Uterus (tissue), 3 donors: ENCODE measurements at regions not wholly inside any gene's neighbourhood (a gene's known extent, or its start where the extent isn't known, plus 50 kb on each side); places are given as distances from the start of the nearest gene placed in this dataset.

Experiments used
- DNase-seq, 2 donors: peaks; one replicate each; pipeline ENCODE4 v3.0.0-alpha.2; 2019 to 2020
- H3K27ac ChIP-seq, 2 donors: fragments of 200-600 bp; sonication (generic); 1 replicate in 1 of 2; 2 replicates in 1 of 2; pipeline ENCODE4 v1.5.1; 2016 to 2018
- H3K27me3 ChIP-seq, 2 donors: fragments of 200-600 bp; sonication (generic); one replicate each; pipeline ENCODE4 v1.5.1; 2018 to 2019; ENCODE audit warnings: control low read depth in 1 of 2
- H3K36me3 ChIP-seq, 2 donors: fragments of 200-600 bp; sonication (generic); one replicate each; pipeline ENCODE4 v1.5.1; 2019; ENCODE audit warnings: control low read depth in 1 of 2
- H3K4me1 ChIP-seq, 2 donors: fragments of 200-600 bp; sonication (generic); one replicate each; pipeline ENCODE4 v1.5.1; 2018 to 2019; ENCODE audit warnings: control low read depth in 1 of 2
- H3K4me3 ChIP-seq, 2 donors: fragments of 200-600 bp; sonication (generic); 1 replicate in 1 of 2; 2 replicates in 1 of 2; pipeline ENCODE4 v1.5.1; 2018 to 2019; ENCODE audit warnings: mild to moderate bottlenecking in 1 of 2
- H3K9me3 ChIP-seq, 2 donors: fragments of 200-600 bp; sonication (generic); one replicate each; pipeline ENCODE4 v1.5.1; 2019; ENCODE audit warnings: control low read depth in 1 of 2
- CTCF ChIP-seq, 4 experiments: fragments of 200-600 bp in 2 of 4; fragments of 450-650 bp in 2 of 4; sonication (generic) in 2 of 4; IDR thresholded peaks; one replicate each; pipeline ENCODE4 v1.5.1; 2016 to 2019; ENCODE audit warnings: antibody characterized with exemption in 4 of 4, mild to moderate bottlenecking in 2 of 4, moderate library complexity in 1 of 4
- POLR2A ChIP-seq, 2 donors: fragments of 450-650 bp; IDR thresholded peaks; one replicate each; pipeline ENCODE4 v1.6.1; 2016; ENCODE audit warnings: antibody characterized with exemption in 2 of 2, mild to moderate bottlenecking in 1 of 2, moderate library complexity in 1 of 2
- intact Hi-C: fragments of 100-400 bp; cut with DNase I; formaldehyde crosslinking; loops from one replicate; pipeline ENCODE4 v1.15.1; 2023; ENCODE audit warnings: low total_unique reads
- donor health status: DM: yes; HTN: yes; CAD: no.

DNA sequence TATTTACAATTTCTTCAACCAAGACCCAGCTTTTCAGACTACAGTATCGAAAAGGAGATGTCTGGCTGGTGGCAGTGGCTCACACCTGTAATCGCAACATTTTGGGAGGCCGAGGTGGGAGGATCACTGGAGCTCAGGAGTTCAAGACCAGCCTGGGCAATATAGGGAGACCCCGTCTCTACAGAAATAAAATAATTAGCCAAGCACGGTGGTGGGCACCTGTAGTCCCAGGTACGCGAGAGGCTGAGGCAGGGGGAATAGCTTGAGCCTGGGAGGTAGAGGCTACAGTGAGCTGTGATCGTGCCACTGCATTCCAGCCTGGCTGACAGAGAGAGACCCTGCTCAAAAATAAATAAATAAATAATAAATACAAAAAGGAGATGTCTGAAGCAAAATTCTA, 530.5 kb downstream of the BCL11B start:
- Histone ChIP-seq H3K27me3 (no peaks in the 10 kb centered on the region), H3K4me3 (no peak overlapping the region), H3K36me3 (no peaks in the 10 kb centered on the region), H3K27ac (no peak overlapping the region), H3K9me3 (no peaks in the 10 kb centered on the region), H3K4me1 (no peaks in the 10 kb centered on the region)
- no peak for DNase-seq
- TF ChIP-seq POLR2A (IDR thresholded peaks at IDR 0.05): no peak
- TF ChIP-seq CTCF (IDR thresholded peaks at IDR 0.05): no peak
- intact Hi-C loops: no loop called here

DNA sequence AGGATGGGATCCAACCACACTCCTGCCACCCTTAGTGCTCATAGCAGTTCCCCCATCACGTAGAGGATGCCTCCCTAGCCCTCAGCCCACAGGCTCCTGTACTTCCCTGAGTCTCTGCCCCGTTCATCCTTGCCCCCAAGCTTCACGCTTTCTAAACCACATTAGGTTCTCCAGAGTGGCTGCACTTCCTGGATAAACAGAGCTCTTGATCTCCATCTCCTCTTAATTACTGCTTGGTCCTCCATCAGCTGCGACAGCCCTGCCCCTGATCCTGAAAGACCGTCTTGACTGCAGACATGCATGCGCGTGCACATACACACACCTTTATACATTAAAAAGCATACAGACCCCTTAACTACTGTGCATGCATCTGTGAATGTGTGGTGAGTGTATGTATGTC, 530.0 kb downstream of the BCL11B start:
- H3K4me1 ChIP-seq: no peaks in the 10 kb centered on the region
- no peaks in the 10 kb centered on the region for H3K27me3 ChIP-seq
- intact Hi-C loops: no loop called here
- H3K27ac ChIP-seq: no peak overlapping the region
- no peaks in the 10 kb centered on the region for H3K9me3 ChIP-seq
- TF ChIP-seq CTCF (IDR thresholded peaks at IDR 0.05): no peak
- TF ChIP-seq POLR2A (IDR thresholded peaks at IDR 0.05): no peak
- no peak for DNase-seq
- H3K4me3 ChIP-seq: no peak overlapping the region
- no peaks in the 10 kb centered on the region for H3K36me3 ChIP-seq

- DNase-seq: no peak
- H3K4me3 ChIP-seq: no peak overlapping the region
- no peak overlapping the region for H3K27ac ChIP-seq
- H3K4me1 ChIP-seq: no peaks in the 10 kb centered on the region
- no peak for TF ChIP-seq CTCF (IDR thresholded peaks at IDR 0.05)
- no peak for TF ChIP-seq POLR2A (IDR thresholded peaks at IDR 0.05)
- no peaks in the 10 kb centered on the region for H3K27me3 ChIP-seq
- intact Hi-C loops: no loop called here
- H3K36me3 ChIP-seq: no peaks in the 10 kb centered on the region
- no peaks in the 10 kb centered on the region for H3K9me3 ChIP-seq
Measured at GRCh38 chr14:98743536-98743935, 528.5 kb downstream of the BCL11B start.

DNA sequence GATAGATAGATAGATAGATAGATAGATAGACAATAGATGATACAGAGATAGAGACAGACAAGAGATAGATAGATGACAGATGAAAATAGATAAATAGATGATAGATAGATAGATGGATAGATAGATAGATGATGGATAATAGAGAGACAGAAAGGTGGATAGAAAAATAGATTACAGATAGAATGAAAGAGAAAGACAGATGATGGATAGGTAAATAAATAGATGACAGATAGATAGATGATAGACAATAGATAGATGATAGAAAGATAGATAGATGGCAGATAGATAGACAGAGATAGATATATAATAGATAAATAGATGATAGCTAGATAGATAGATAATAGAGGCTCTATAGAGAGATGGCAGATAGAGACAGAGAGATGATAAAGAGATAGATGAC, 523.0 kb downstream of the BCL11B start:
- intact Hi-C loops: no loop called here
- Histone ChIP-seq H3K4me1 (no peaks in the 10 kb centered on the region), H3K36me3 (no peaks in the 10 kb centered on the region), H3K27ac (no peak overlapping the region), H3K9me3 (no peaks in the 10 kb centered on the region), H3K4me3 (no peak overlapping the region), H3K27me3 (no peaks in the 10 kb centered on the region)
- TF ChIP-seq POLR2A (IDR thresholded peaks at IDR 0.05): no peak
- no peak for TF ChIP-seq CTCF (IDR thresholded peaks at IDR 0.05)
- DNase-seq: no peak

GRCh38 chr14:98751110-98751509, 520.9 kb downstream of the BCL11B start:
- H3K9me3 ChIP-seq: no peaks in the 10 kb centered on the region
- H3K27ac ChIP-seq: no peak overlapping the region
- no peak for DNase-seq
- H3K4me3 ChIP-seq: no peak overlapping the region
- H3K36me3 ChIP-seq: no peaks in the 10 kb centered on the region
- no peaks in the 10 kb centered on the region for H3K4me1 ChIP-seq
- intact Hi-C loops: no loop called here
- no peaks in the 10 kb centered on the region for H3K27me3 ChIP-seq
- TF ChIP-seq POLR2A (IDR thresholded peaks at IDR 0.05): no peak
- TF ChIP-seq CTCF (IDR thresholded peaks at IDR 0.05): no peak
